HG02642 (cell line): ENCODE measurements at regions not wholly inside any gene's neighbourhood (a gene's known extent, or its start where the extent isn't known, plus 50 kb on each side); places are given as distances from the start of the nearest gene placed in this dataset.
"Not testable (repeated sequence)": the region's sequence is repeated elsewhere in the genome, so short reads cannot be mapped to it uniquely, and the experiment has no call there.

Source experiments
- ATAC-seq: cut with Tn5 transposase; IDR thresholded peaks from one replicate; pipeline ENCODE4 v1.9.1; 2021; ENCODE audit warnings: mild to moderate bottlenecking; ENCODE audit not compliant: unreplicated experiment, poor library complexity

DNA sequence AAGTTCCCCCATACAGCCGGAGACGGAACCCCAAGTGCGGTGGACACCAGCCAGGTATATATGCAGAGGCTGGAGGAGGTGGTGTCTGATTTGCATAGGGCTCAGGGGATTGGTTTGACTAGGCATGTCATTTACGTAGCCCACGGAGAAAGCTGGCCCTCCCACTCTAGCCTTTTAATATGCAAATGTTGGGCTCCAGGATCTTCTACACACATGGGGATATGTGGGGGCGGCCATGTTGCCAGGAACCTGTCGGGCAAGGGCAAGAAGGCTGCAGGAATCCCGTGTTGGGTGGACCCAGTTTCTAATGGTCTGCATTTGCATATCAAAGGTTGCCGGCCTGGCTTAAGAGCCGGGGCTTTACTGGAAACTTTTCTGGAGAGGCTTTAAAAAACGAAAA is 57.4 kb downstream of the FTHL17 start:
- not testable (repeated sequence) for ATAC-seq

- ATAC-seq: no peak
These were observed 59.3 kb downstream of the FTHL17 start for GRCh38 chrX:31012509-31013025.

DNA sequence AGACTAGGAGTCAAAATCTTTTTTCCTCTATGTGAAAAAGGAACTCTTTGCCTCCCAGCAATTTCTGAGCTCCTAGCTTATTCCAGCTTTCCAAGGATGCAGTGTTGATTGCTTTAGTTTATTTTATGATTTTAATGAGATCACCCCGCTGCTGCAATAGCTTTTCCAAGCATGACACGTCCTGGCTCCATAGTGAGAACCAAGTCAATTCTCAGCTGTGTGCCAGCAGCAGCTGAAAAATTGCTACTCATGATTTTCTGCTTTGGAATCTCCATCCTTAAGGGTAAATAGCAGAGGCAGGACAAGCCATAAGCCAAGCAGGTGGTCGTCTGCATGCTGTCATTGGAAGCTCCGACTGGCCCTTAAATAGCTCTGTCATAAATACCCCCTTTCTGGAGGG is 64.5 kb downstream of the FTHL17 start:
- ATAC-seq: no peak

DNA sequence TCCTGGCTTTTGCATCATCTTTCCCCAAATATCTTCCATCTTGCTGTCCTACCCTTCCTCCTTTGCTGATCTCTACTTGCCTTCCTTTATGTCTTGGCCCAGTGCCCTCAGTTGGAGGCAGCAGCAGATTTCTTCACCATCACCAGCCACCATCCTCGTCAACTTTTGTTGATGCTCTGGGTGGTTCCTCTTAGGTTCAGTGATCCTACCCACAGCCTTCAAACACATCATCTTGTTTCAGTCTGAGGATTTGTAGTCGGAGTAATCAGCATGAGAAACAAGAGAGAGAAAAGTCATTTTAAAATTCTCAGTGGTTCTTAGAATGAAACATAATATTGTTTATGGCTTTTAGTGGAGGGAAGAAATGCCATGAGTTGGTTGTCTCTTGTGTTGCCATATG is 65.8 kb downstream of the FTHL17 start:
- no peak for ATAC-seq

- ATAC-seq: no peak
These were observed 74.4 kb downstream of the FTHL17 start for GRCh38 chrX:30997411-30997810.

DNA sequence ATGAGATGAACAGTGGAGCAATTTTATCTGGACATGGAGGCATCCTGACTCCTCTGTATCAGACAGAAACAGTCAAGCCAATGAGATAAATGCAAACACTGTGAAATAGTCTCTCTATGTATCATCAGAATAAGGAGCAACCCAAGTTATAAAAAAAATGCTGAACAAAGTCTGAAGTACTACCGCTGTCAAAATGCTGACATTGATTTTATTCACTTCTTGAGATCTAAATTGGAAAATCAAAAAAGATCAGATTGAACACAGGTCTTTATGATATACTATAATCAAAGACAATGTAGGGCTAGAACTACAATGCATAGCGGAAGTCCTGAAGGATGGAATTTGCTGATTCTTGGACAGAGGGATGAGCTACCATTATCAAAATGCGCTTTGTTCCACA is 76.1 kb downstream of the FTHL17 start:
- no peak for ATAC-seq

- no peak for ATAC-seq
These were observed 76.7 kb downstream of the FTHL17 start for GRCh38 chrX:30995060-30995700.

GRCh38 chrX:30994018-30994417 is 77.8 kb downstream of the FTHL17 start:
- not testable (repeated sequence) for ATAC-seq

DNA sequence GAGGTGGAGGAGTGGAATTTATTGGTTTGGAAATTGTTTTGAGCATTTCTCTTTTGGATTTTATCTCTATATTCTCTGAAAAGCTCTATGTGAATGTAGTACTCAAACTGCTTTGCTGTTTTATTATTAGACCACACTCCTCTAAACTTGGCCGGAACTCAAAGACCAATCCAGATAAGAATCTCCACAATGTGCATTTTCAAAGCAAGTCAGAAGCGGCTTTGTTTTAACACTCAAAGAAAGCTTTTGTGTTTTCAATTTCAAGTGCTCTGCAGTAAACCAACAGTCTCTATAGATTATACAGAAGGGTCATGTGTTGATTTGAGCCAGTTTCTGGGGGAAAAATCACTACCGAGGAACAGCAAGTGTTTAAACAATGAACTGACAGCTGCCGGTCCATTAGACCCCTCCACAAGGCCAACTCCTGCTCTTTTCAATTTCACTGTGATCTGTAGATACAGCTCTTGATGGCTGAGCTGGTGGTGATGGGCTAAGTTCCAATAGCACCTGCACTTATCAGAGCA is 79.4 kb downstream of the FTHL17 start:
- no peak for ATAC-seq

DNA sequence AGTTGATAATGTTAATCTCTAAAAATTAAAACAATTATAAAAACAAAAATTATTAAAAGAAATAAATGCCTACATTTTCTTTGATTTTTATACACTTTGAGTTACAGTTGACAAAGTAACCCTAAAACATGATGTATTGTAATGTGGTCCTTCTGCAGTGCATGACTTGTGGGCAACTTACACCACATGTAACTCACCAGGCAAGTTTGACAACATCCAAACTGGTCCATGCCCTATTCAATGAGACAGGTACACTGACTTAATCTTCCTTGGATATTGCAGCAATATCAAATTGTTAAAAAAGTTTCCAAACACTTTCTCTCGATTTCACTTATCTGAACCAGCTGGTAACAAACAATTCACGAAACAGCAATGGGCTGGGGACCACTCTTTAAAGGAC is 81.5 kb downstream of the FTHL17 start:
- ATAC-seq: no peak

- no peak for ATAC-seq
These were observed 89.4 kb downstream of the FTHL17 start for GRCh38 chrX:30982467-30982866.

DNA sequence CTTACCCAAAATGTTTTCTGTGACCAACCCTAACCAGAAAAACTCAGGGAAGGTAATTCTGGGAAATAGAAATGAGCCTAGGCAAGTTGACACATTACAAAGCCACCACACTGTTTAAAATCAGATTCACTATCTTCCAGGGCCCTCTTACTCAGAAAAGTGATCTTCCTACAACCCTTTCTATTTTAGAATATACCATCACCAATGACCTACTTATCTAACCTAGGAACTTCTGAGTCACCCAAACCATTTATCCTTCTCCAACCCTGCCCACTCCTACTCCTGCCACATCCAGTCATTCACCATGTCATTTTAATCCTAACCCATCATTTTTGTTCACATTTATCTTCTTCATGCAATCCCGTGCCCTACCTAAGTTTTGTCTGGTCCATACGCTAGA is 89.9 kb downstream of the FTHL17 start:
- no peak for ATAC-seq

DNA sequence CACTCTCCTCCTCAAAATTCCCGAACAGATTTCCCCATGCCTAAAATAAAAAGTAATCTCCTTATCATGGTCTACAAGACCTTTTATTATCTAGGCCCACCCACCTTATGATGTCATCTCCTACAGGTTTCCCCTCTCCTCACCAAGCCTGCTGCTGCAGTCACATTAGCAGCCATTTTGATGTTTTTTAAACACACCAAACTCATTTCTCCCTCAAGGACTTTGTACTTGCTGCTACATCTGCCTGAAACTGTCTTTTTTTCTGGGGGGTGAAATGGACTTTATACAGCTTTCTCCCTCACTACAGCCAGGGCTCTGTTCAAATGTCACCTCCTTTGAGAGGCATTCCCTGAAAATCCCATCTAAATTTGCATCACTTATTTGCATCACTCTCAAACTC is 90.2 kb upstream of the TAB3 start:
- ATAC-seq: no peak

DNA sequence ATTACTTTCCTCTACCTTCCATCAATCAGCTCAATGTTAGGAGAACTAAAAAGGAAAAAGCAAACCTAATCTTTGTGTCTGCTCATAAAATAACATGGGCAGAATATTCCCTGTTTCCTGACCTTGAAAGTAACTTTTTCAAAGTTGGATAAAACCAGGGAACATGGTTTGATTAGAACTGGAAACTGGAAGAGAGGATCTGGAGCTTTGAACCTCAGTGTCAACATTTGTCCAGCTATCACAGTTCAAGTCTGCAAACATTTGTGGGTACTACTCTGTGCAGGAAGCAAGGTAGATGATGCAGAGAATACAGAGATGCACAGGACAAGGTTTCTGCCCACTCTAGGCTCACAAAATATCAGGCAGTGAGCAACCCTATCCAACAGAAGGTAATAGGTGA is 86.4 kb upstream of the TAB3 start:
- ATAC-seq: no peak

GRCh38 chrX:30973784-30974427 is 84.9 kb upstream of the TAB3 start:
- no peak for ATAC-seq

DNA sequence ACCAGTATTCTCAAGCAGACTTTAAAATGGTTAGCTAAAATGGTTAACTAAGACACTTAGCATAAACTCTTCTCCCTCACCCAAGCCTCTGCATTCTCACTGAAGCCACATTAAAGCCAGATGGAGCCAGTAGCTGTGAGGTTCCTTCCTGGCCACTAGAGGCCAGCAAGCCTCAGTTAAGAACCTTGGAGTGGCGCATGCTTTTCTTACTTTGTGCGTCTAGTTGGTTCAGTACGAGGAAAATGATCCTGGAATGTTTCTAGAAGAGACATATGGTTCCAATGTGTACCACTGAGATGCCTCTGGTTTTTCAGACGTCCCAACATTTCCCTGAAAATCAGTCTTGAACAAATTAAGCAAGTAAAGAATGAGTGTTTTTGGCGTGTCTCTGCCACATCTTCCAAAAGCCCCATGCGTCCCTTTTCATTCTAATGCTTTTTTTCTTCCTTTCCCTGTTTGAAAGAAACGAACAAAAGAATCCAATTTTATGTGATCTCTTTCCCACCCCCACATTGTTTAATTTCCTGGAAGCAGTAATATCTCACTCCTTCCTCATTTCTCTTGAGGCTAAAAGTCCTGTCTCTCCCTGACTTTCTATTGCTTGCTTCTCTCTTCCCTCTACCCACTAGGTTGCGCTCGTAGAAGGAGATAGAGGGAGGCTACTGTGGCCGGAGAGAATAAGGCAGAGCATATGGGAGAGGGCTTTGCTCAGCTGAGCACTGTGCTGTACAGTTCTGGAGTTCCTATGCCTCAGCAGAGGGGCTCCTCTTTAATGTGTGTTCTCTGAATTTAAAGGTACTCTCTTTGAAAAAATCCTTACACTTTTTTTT is 82.9 kb upstream of the TAB3 start:
- peak; percentile 97 for ATAC-seq

GRCh38 chrX:30967516-30967915 is 78.5 kb upstream of the TAB3 start:
- ATAC-seq: no peak

- ATAC-seq: no peak
These were observed 76.7 kb upstream of the TAB3 start for GRCh38 chrX:30965767-30966166.

DNA sequence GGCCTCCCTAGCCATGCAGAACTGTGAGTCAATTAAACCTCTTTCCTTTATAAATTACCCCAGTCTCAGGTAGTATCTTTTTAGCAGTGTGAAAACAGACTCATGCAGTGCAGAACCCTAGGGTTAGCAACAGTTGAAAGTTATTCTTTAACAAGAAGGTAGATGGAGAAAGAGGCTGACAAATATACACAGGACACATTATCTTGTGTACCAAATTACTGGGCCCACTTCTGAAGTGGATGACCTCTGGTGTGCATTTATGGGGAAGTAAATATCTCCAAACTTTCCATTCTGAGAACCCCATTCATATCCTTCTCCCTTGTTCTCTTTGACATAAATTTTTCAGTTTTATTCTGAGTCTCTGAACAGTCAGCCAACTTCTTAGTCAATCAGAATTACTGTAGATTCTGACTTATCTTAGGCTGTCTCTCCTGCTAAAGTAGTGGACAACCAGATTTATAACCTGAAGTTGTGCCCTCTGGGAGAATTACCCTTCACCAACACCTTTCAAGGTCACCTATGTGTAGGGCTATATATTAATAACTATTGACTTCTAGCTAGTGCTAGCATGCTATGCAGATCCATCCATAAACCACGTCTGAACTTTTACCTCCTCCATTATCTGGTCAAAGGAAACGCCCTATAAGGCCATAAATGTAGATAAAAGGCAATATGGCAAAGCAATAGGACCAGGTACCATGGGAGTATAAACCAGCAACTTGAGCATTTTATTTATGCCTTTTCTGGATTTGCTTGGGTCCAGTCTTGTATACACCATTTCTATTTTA is 72.5 kb upstream of the TAB3 start:
- no peak for ATAC-seq

GRCh38 chrX:30957753-30958152 is 68.7 kb upstream of the TAB3 start:
- no peak for ATAC-seq
